HG02610 (cell line): ENCODE measurements at regions not wholly inside any gene's neighbourhood (a gene's known extent, or its start where the extent isn't known, plus 50 kb on each side); places are given as distances from the start of the nearest gene placed in this dataset.

Source experiments
- ATAC-seq: cut with Tn5 transposase; IDR thresholded peaks from one replicate; pipeline ENCODE4 v1.9.1; 2021; ENCODE audit warnings: mild to moderate bottlenecking, moderate library complexity; ENCODE audit not compliant: unreplicated experiment

GRCh38 chr13:88526853-88527215 lies 855.7 kb downstream of the SLITRK5 start:
- ATAC-seq: no peak

GRCh38 chr13:88541994-88542393 lies 870.8 kb downstream of the SLITRK5 start:
- ATAC-seq: no peak

- no peak for ATAC-seq
Measured at GRCh38 chr13:88544836-88545235, 873.7 kb downstream of the SLITRK5 start.

GRCh38 chr13:88552966-88553365 lies 881.8 kb downstream of the SLITRK5 start:
- ATAC-seq: no peak

DNA sequence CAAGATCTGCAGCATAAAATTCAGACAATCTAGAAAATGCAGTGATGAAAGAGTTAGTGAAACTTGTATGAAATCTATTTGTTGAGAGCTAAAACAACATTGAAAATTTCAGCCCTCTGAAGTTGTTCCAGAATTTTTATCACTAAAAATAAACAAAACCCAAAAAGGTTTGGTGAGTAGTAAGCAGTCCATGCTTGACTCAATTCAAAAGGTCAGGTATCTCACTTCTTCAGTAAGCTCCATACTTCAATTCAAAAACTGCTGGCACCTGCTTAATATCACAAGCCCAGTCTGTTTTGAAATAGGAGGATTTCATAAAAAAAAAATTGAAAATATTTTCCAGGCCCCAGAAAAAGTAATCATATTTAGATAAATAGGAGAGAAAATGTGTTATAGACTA lies 894.4 kb downstream of the SLITRK5 start:
- ATAC-seq: no peak

GRCh38 chr13:88585861-88586260 lies 914.7 kb downstream of the SLITRK5 start:
- ATAC-seq: no peak

DNA sequence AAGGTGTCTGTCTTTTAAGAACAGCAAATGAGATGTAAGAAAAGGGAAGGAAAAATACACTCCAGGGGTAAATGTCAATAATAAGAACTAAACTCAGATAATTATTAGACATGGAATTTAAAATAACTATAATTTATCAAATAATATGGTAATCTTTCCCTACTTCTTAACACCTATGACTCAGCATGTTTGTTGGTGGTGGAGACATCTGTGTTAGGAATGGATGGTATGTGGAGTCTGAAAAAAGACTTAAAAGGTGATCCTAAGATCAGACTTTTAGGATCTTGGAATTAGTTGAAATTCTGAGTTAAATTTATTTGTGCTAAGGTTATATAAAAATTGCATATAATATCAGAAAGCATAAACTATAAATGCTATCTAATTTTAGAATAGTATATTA lies 915.1 kb downstream of the SLITRK5 start:
- ATAC-seq: no peak

DNA sequence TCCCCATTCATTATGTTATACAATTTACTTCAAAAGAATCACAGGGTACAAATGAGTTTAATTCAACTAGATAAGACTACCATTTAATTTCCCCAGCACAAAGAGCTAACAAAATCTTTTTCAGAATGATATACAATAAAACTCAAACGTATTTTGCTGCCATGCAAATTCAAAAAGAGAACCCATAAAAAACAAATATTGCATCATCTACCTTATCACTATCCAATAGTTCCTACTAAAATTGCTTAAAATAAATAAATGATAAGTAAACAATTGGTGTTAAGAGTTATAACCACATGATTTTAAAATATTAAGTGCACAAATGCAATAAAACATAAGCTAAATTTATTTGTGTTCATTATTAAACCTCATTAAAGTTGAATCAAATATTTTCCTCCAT lies 919.4 kb downstream of the SLITRK5 start:
- no peak for ATAC-seq

DNA sequence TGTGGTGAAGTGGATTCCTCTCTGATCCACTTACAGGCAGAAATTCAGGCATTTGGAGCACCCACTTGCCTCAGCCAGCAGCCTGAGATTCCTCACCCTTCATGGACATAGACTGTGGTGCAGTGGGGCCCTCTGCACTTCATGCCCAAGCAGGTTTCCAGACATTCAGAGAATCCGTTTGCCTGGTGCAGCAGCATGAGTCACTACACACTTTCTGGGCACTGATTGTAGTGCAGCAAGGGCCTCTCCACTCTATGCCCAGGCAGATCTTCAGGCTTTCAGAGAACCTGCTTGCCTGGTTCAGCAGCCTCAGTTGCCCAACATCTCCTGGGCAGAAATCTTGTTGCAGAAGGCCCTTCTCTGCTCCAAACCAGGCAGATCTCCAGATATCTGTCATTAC lies 920.9 kb downstream of the SLITRK5 start:
- ATAC-seq: no peak

DNA sequence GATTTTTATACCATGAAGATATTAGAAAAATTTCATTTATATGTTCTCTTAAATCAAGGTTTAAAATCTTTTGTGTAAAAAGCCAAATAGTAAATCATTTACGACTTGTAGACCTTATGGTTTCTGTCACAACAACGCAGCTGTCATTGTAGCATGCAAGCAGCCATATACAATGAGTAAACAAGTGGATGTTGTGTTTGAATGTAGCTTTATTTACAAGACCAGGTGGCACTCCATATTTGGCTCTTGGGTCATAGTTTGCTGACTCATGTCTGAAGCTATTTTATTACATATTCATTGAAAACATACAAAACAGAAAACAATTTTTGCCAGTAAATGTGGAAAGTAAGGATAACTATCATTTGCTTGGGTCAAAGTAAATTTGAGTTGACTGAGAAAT lies 930.8 kb downstream of the SLITRK5 start:
- no peak for ATAC-seq

GRCh38 chr13:88602786-88603777 lies 931.9 kb downstream of the SLITRK5 start:
- no peak for ATAC-seq

- no peak for ATAC-seq
Measured at GRCh38 chr13:88617176-88617575, 946.0 kb downstream of the SLITRK5 start.

DNA sequence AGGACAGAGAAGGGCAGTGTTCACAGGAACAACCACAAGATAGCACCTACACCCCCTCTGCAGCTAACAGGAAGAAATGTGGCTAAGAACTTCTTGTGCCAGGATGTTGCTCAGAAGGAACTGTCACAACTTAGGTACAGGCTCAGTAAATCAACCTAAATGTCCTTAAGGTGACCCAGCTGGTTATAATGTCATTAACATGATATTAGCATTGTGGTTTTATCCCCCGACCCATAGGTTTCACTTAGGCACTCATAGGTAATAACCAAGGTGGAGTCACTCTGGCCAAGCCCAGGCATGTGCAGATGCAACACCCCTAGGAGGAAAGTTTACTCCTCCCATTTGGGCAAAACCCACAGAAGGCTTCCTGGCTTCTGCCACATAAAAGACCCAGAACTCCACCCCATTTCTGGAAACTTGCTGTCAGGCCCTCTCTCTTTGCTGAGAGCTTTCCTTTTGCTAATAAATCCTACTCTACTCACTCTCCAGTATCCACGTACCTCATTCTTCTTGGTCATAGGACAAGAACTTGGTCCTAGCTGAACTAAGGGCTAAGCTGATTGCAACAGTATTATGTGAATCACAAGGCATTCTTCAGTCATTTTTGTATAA lies 951.3 kb downstream of the SLITRK5 start:
- peak; percentile 65 for ATAC-seq

DNA sequence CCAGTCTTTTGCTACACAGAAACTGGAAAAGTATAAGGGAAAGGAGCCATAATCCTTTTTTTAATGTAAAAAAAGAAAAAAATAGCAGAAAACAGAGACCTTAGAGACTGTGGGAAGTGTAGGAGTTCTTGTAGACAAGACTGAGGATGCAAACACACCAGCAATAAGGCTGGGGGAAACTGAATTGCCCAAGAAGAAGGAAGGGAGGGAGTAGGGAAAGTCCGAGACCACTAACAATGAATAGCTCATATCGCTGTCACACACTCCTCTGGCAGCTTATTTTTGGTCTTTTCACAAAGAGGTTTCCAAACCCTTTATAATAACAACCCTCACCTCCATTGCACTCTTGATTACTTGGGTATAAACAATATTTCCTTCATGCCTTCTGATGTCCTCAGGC lies 952.0 kb downstream of the SLITRK5 start:
- peak; percentile 43 for ATAC-seq

- no peak for ATAC-seq
Measured at GRCh38 chr13:88627071-88627470, 955.9 kb downstream of the SLITRK5 start.

DNA sequence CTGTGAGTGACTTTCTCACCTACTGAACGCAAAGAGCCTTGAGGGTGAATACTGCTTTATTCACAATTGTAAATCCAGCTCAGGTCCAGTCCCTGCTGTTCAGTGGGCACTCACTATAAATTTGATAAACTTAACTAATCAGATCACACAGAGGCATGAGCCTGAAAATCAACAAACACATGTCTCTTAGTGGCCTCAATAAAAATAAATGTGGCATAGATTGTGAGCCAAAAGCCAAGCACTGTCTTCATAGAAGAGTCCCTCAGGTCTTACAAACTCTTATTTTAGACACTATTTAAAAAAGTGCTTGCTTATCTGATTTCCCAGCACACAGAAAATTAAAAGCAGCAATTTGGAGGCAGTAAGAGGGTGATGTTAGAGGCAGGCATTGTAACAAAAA lies 957.7 kb downstream of the SLITRK5 start:
- no peak for ATAC-seq

GRCh38 chr13:88637935-88638334 lies 966.8 kb downstream of the SLITRK5 start:
- ATAC-seq: no peak

- ATAC-seq: no peak
Measured at GRCh38 chr13:88643233-88643632, 972.1 kb downstream of the SLITRK5 start.

GRCh38 chr13:88648598-88649373 lies 977.6 kb downstream of the SLITRK5 start:
- peak; percentile 37 for ATAC-seq

DNA sequence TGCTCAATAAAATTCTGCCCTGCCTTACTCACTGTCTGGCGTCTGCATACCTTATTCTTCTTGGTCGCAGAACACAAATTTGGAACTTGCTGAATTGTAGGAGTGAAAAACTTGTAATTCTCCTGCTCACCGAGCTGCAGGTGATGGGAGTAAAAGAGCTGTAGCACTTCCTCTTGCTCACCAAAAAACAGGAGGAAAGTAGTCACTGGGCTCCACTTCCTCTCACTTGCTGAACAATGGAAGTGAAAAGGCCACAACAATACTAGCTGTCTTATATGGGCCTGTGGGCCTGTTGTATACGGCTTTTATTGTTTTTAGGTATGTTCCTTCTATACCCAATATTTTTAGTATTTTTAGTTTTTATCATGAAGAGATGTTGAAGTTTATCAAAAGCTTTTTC lies 978.7 kb downstream of the SLITRK5 start:
- ATAC-seq: no peak

GRCh38 chr13:88651531-88651930 lies 980.4 kb downstream of the SLITRK5 start:
- ATAC-seq: peak; percentile 86

DNA sequence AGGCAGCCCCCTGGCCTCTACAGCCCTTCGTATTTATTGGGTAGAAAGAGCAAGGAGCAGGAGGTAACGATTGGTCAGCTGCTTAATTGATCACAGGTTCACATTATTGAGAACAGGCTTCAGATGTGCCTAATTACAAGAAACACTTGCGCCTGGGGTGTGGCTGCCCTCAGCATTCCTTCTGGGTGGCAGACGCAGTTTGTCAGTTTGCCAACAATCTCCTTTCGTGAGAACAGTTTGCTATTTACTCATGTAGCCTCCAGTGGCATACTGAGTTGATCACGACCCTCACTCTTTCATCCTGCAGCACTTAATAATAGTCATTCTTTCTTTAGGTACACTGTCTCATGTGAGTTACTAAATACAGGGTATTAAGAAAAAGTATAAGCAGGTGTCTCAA lies 985.6 kb downstream of the SLITRK5 start:
- ATAC-seq: no peak
